ENCODE measurements at regions not wholly inside any gene's neighbourhood (a gene's known extent, or its start where the extent isn't known, plus 50 kb on each side); places are given as distances from the start of the nearest gene placed in this dataset.
"Not testable (repeated sequence)": the region's sequence is repeated elsewhere in the genome, so short reads cannot be mapped to it uniquely, and the experiment has no call there.

DNA sequence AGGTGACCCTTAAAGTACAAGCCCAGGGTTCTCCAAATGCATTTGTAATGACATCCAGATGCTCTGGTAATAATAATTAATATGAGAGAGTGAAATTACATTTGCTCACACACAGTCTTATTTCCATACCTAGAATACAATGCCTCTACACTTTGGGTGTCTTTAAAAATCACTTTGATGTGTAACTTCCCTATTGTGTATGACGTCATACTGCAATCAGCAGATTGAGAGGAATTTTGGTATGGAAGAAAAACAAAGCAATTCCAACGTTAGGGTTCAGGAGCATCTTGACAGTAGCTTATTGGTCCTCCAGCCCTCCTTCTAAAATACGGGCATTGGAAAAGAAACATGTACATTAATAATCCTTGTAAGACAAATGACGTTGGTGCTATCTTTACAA, 670.6 kb upstream of the ZNF385D start:
- Histone ChIP-seq H3K27me3 (no peaks in the 10 kb centered on the region), H3K27ac (no peak overlapping the region), H3K9me3 (peaks cover 0 to 5% (median 0%) of the 10 kb centered on the region in 3 donors), H3K4me3 (no peak overlapping the region), H3K36me3 (no peaks in the 10 kb centered on the region), H3K4me1 (no peaks in the 10 kb centered on the region)
- WGBS, 2 donors (ENCODE audit: low coverage in 1 of 2) = 68 to 75% methylated on average over 4 of the region's 4 CpGs
- ATAC-seq = no peak
- TF ChIP-seq POLR2AphosphoS5 (IDR thresholded peaks at IDR 0.05) (no peak), CTCF (IDR thresholded peaks at IDR 0.05) (no peak), EP300 (IDR thresholded peaks at IDR 0.05) (no peak), POLR2A (IDR thresholded peaks at IDR 0.05) (no peak)

- no peak overlapping the region for H3K27ac ChIP-seq
- H3K4me3 ChIP-seq = no peak overlapping the region
- no peaks in the 10 kb centered on the region for H3K4me1 ChIP-seq
- 63 to 80% methylated on average over 1 of the region's 1 CpG for WGBS, 2 donors (ENCODE audit: low coverage in 1 of 2)
- H3K36me3 ChIP-seq = no peaks in the 10 kb centered on the region
- TF ChIP-seq CTCF (IDR thresholded peaks at IDR 0.05) (no peak), POLR2A (IDR thresholded peaks at IDR 0.05) (no peak), EP300 (IDR thresholded peaks at IDR 0.05) (no peak), POLR2AphosphoS5 (IDR thresholded peaks at IDR 0.05) (no peak)
- H3K9me3 ChIP-seq = peaks cover 0 to 3% (median 0%) of the 10 kb centered on the region in 3 donors
- no peak for ATAC-seq
- no peaks in the 10 kb centered on the region for H3K27me3 ChIP-seq
Observed at GRCh38 chr3:22431334-22431733, 680.3 kb upstream of the ZNF385D start.

DNA sequence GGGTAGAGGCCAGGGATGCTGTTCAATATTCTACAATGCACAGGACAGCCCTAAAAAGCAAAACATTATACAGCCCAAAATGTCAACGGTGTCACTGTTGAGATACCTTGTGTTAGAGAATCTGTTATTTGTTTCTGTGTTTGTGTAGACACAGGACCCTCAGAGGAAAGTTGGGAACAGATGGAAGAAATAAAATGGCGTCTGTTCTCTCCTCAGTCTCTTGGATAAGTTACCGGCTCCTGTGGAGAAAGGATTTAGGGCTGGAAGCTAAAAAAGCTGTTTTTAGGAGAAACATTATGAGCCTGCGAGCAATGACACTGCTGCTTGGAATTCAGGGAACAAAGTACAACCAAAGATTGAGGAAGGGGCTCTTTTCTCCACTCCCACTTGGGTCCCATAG, 688.6 kb upstream of the ZNF385D start:
- no peak for TF ChIP-seq POLR2A (IDR thresholded peaks at IDR 0.05)
- TF ChIP-seq POLR2AphosphoS5 (IDR thresholded peaks at IDR 0.05) = no peak
- TF ChIP-seq CTCF (IDR thresholded peaks at IDR 0.05) = no peak
- TF ChIP-seq EP300 (IDR thresholded peaks at IDR 0.05) = no peak
- ATAC-seq = no peak
- Histone ChIP-seq H3K27ac (no peak overlapping the region), H3K36me3 (no peaks in the 10 kb centered on the region), H3K4me1 (no peaks in the 10 kb centered on the region), H3K9me3 (no peaks in the 10 kb centered on the region), H3K27me3 (no peaks in the 10 kb centered on the region), H3K4me3 (no peak overlapping the region)
- 80 to 81% methylated on average over 2 to 4 of the region's 4 CpGs for WGBS, 2 donors (ENCODE audit: low coverage in 1 of 2)

- Histone ChIP-seq H3K27me3 (no peaks in the 10 kb centered on the region), H3K27ac (no peak overlapping the region), H3K4me3 (no peak overlapping the region), H3K9me3 (no peaks in the 10 kb centered on the region), H3K36me3 (no peaks in the 10 kb centered on the region), H3K4me1 (no peaks in the 10 kb centered on the region)
- no peak for ATAC-seq
- no peak for TF ChIP-seq EP300 (IDR thresholded peaks at IDR 0.05)
- no peak for TF ChIP-seq CTCF (IDR thresholded peaks at IDR 0.05)
- no peak for TF ChIP-seq POLR2A (IDR thresholded peaks at IDR 0.05)
- no peak for TF ChIP-seq POLR2AphosphoS5 (IDR thresholded peaks at IDR 0.05)
- 88 to 95% methylated on average over 2 of the region's 2 CpGs for WGBS, 2 donors (ENCODE audit: low coverage in 1 of 2)
Observed at GRCh38 chr3:22441711-22442110, 690.7 kb upstream of the ZNF385D start.

DNA sequence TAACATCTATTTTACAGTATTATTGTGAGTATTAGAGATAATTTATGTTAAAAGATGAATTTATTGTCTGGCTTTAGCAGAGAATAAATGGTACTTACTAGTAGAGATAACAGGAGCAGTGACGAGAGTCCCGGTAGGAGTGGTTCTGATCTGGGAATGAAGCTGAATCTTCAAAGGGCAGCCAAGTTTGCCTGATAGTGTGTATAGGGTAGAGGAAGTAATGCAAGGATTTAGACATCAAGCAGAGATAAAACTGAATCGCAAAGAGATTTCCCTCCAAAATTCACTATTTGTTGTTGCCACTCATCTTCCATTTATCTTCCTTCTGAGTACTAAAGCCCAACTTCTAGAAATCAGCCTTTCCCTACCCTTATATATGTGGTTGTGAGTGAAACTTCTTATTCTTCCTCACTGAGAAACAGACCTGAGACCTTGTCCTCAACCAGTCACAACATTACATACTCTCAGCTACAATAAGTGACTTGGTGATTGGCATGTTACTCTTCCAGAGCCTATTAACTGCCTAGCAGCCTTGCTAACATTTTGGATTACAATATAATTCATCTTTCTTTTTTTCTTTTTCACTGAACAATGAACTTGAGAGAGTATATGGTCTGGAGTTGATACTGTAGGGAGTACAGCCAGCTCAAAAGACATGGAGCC, 692.7 kb upstream of the ZNF385D start:
- no peak for TF ChIP-seq POLR2AphosphoS5 (IDR thresholded peaks at IDR 0.05)
- TF ChIP-seq POLR2A (IDR thresholded peaks at IDR 0.05) = no peak
- TF ChIP-seq EP300 (IDR thresholded peaks at IDR 0.05) = no peak
- no peak for TF ChIP-seq CTCF (IDR thresholded peaks at IDR 0.05)
- Histone ChIP-seq H3K4me1 (no peaks in the 10 kb centered on the region), H3K9me3 (no peaks in the 10 kb centered on the region), H3K4me3 (no peak overlapping the region), H3K36me3 (no peaks in the 10 kb centered on the region), H3K27ac (no peak overlapping the region), H3K27me3 (no peaks in the 10 kb centered on the region)
- ATAC-seq = no peak
- WGBS, 2 donors (ENCODE audit: low coverage in 1 of 2) = 82 to 92% methylated on average over 3 of the region's 3 CpGs

DNA sequence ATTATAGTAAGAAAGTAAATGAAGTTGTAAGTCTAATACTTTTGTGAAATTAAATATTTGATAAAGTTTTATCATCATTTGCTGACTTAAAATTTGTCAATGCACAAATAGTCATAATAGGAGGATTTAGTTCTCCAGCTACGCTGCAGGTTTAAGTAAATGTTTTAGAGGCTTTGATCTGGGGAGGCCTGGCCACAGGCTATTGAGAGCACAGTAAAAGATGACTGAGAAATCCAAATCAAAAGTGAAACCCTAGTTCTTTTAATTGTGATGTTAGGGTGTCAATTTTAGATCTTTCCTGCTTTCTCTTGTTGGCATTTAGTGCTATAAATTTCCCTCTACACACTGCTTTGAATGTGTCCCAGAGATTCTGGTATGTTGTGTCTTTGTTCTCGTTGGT, 694.3 kb upstream of the ZNF385D start:
- 78 to 91% methylated on average over 1 of the region's 2 CpGs for WGBS, 2 donors (ENCODE audit: low coverage in 1 of 2)
- ATAC-seq, H3K36me3 ChIP-seq, H3K4me3 ChIP-seq, H3K27ac ChIP-seq, H3K9me3 ChIP-seq, H3K4me1 ChIP-seq, H3K27me3 ChIP-seq: not testable (repeated sequence)

Data from gastroesophageal sphincter (tissue), 4 donors.